Stimulated activated CD4-positive, alpha-beta T cell treated with anti-CD3 and anti-CD28 coated beads, Interleukin-1b, Interleukin-23, amount 100 ng/mL, for 48 hours (primary cell): ENCODE measurements at regions not wholly inside any gene's neighbourhood (a gene's known extent, or its start where the extent isn't known, plus 50 kb on each side); places are given as distances from the start of the nearest gene placed in this dataset.

ENCODE experiments used
- DNase-seq: peaks from one replicate; pipeline ENCODE4 v3.0.0-alpha.2; 2020

DNA sequence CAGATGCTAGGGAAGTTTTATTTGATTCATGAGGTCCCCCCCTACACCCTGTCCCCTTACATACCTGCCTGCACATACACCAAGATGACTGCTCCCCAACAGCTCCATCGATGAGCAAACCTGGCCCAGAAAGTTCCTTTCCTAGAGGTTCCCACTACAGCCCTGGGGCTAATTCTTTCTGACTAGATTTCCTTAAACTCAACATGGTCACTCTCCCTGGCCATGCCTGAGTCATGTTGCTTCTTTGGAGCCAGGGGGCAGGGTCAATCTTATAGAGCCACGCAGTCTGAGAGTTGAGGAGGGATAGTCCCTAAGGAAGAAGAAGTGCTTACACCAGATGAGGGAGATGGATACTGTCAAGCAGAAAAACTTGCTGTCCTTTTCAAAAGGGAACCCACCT lies 67.7 kb upstream of the GLI2 start:
- no peak for DNase-seq

DNA sequence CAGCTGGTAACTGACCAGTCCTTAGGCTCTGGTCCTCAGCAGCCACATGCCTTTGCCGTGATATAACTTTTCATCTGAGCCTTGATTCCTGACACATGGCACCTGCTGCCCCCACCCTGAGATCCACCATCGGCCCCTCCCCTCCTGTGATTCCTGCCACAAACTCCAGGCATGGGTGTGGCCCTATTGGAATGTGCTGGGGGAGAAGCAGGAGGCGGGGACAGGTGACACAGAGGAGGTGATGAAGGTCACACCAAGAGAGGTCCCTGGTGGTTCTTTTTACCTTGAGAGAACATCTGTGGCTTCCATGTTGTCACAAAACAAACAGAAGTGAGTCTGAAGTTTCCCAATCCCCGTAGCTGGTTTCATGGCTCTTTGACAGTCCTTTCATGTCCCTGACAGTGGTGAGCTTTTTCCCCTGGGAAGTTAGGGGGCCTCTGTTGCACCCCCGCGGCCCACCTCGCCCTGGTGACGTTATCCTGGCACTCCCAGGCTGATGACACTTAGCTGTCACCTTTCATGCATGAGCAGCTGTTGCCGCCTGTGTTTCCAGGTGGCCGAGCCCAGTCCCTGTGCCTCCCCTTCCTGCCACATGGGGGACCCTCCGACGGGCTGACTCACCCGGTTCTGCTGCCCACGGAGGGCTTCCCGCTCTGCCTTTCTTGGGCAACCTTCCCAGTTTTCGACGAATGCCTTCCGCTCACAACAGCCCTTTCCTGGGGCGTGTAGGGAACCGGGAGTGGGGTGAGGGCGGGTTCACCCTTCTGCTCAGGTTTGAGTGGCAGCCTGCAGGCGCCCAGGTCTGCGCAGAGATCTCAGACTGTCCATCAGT lies 66.3 kb upstream of the GLI2 start:
- DNase-seq: no peak

DNA sequence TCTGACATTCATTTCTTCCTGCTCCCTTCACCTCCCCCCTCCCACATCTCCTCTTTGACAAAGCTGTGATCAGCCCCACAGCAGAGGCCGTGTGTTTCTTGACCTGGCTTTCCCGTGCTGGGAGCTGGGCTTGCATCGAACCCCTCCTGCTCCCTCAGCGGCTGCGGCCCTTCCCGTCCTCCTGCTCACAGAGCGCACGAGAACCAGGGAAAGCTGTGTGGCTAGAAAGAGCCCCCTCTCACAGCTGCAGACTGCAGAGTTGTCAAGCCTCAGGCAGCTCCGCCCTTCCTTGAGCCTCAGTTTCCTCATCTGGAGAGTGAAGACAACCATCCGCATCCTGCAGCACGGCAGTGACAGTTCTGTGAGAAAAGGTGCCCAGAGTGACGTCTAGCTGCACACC lies 65.7 kb upstream of the GLI2 start:
- DNase-seq: no peak

DNA sequence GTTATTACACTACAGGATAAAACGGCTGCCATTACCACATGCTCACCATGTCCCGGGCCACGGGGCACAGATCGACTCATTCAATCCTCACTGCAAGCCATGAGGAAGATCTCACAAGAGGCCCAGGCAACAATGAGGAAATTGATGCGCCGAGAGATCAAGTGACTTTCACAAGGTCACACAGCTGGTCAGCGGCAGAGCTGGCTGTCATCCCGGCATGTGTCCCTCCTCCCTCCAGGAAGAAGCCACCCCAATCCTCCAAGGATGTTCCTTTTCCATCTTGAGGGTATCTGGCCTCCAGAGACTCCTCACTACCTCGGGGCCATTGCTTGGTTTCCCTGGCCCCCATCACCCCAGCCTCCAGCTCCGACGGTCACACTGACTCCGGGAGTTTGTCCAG lies 65.3 kb upstream of the GLI2 start:
- no peak for DNase-seq

DNA sequence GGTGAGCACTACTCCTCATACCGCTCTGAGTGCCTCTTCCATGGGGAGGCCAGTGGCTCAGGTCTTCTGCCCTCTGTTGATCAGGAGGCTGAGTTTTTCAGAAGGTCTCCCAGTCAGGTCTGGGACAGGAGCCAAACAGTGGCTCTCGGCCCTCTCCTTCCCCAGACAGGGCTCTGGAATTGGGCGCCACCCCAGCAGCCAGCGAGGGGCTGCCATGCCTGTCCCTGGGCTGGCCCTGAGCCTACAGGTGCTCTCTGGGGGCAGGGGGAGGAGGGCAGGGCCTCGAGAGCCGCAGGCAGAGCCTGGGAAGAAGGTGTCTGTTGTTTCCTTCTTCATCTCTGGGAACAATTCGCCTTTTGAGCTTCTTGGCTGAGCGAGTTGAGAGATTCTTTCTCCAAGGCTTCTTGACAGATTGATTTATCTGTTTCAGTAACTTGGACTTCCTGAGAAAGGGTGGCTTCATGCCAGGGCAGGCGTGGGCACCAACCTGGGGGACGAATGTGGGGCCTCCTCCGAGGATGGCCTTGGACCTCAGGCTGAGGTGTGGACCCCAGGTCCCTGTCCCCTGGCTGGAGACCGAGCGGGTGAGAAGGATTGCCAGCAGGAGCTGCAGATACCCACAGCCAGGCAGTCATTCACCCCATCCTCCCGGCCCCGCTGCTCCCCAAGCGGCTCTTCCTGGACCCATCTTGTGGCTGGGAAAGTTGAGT lies 64.7 kb upstream of the GLI2 start:
- no peak for DNase-seq

DNA sequence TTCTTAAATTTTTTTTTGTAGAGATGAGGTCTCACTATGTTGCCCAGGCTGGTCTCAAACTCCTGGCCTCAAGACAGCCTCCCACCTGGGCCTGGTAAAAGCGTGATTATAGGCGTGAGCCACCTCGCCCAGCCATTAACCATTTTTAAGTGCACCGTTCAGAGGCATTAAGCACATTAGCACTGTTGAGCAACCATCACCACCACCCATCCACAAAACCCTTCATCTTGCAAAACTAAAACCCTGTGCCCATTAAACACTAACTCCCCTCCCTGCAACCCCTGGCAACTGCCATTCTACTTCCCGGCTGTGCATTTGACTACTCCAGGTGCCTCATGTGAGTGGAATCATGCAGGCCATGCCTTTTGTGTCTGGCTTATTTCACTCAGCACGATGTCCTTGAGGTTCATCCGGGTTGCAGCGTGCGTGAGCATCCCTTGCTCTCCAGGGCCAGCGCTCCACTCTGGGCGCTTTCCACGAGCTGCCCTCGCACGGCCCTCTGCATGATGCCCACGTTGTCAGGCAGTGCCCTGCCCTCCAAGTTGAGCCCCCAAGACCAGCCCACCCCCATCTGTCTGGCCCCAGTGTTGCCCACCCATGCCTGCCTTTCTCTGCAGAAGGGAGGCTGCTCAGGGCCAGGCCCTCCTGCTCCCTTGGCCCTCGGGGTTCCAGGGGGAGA lies 63.0 kb upstream of the GLI2 start:
- no peak for DNase-seq

DNA sequence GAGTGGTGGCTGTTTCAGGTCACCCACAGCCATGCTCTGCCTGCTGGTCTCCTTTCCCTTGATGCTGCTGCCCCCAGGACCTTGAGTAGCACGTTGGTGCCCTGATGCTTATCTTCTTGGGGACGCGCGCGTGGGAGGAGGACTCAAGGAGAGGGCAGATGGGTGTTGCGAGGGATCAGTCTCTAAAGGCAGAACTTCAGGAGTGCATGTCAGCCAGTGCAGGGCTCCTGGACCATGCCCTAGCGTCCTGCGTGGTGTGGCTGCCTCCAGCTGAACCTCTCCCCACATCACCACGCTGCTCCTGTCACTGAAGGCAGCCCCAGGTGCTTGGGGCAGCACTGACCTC lies 62.5 kb upstream of the GLI2 start:
- no peak for DNase-seq

DNA sequence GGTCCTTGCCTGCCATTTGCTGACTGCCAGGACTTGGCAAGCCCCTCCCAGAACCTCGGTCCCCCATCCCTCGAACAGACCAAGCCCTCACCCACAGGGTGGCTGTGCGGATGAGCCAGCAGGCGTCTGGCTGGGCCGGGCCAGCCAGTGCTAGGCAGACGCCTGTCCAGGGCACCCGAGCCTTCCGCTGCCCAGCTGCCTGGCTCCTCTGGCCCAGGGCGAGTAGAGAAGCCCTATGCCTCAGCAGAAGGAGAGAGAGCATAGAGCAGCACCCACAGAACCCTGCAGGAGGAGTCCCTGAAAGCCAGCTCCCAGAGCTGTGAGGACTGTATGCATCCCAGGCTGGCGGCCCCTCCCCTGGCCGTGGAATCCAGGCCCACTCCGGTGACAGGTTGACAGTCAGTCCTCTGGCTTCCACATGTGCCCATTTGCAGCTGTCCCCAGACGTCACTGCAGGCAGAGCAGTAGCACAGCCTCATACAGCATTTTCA lies 62.1 kb upstream of the GLI2 start:
- no peak for DNase-seq

DNA sequence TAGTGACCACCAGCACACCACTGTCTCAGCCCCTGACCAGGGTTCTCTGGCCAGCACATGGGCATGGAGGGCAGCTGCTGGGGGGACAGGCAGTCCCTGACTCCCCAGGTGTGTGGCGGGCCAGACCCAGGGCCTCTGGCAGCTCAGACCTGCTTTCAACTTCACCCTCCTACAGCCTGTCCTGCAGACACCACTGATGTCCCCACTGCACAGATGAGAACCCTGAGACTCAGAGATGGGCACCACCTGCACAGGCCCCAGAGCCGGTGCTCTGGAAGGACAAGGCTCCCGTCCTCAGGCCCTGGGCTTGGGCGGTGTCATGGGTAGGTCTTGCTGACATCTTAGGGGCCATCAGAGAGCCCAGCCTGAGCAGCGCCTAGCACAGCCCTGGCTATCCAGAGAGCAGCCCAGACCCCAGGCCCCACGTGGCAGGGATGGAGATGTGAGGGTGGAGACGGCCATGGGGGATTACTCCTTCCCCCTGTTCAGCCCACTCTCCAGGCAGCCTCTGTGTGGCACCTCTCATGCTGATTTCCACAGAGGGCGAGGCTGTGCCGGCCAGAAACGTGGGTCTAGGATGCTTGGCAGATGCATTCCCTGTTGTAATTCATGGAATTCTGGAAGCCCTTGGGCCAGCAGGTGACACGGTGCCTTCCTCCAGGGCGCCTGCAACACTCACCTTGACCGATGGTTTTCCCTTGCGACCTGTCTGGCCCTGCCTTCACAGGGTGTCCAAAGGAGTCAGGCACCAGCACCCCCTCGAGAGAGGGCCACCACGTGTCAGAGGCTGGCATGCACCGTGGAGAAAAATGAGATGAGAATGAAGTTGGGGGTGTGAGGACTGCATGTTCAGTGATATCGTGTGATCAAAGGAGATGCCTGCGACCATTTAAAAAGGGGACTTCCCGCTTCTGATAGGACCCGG lies 61.2 kb upstream of the GLI2 start:
- DNase-seq: no peak

DNA sequence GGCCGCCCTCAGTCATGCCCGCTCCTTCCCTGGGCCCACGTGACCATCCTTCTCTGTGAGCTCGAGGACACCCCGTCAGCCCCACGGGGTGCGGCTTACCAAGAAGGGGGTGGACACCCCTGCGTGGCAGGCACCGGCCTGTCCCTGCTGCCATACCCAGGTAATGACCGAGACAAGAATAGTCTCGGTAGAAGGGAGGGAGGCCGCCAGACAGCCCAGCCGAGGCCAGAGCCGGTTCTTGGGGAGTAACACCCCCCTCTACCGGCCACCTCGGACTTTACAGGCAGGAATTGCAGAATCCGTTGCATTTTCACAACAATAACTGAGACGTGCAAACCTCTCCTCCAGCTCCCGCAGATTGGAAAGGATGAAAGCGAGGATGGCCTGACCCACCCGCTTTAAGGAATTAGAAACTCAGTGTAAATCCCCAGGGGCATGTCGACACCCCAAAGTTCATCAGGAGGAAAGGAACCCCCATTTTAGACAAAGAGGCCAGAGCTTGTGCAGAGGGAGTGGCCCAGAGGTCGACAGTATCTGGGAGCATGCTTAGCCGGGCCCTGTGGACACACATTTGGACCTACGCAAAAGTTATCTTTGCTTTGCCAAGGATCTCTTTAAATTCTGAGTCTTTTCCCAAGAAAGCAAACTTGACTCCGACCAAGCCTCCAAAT lies 60.1 kb upstream of the GLI2 start:
- peak; percentile 34 for DNase-seq

DNA sequence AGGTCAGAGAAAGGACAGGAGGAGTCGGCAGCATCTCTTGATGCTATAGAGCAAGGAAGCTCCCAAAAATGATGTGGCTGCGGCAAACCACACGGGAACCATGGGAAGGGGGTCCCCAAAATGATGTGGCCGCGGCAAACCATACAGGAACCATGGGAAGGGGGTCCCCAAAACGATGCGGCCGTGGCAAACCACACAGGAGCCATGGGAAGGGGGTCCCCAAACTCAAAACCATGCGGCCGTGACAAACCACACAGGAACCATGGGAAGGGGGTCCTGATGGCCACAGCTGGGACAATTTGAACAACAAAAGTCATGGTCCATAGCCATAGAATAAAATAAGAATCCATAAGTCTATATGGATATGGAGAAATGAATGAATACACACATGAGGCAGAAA lies 58.4 kb upstream of the GLI2 start:
- DNase-seq: no peak

DNA sequence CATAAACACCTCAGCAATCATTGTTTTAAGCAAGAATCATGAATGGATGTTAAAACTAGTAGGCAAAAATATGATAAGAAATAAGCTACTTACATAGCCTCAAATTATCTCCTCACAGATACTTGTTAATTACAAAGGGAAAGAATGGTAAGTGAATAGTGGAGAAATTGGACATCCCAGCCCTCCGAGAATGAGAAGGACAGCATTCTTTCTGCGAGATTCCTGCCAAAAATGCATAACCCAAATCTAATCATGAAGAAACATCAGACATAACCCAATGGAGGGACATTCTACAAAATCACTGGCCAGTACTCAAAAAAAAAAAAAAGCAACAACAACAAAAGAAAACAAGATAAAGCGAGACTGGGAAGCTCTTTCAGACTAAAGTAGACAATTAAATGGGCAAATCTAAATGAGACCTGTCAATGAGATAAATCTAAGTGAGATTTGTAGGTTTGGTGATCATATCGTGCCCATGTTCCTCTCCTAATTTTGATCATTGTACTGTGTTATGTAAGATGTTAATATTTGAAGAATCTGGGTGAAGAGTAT lies 57.9 kb upstream of the GLI2 start:
- no peak for DNase-seq

DNA sequence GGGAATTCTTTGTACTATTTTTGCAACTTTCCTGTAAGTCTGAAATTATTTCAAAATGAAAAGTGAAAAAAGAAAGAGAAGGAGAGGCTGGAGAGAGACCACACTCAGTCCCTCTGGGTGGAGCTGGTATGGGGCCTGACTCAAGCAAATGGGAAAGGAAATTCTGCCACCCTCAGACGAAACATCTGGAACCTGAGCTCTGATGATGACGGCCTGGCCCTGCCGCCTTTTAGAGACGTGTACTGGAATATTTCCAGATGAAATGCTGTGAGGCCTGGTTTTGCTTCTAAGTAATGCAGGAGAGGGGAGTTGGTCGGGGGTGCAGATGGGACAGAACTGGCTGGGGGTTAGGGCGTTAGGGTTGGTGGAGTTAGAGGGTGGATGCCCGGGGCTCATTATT lies 57.4 kb upstream of the GLI2 start:
- DNase-seq: no peak

DNA sequence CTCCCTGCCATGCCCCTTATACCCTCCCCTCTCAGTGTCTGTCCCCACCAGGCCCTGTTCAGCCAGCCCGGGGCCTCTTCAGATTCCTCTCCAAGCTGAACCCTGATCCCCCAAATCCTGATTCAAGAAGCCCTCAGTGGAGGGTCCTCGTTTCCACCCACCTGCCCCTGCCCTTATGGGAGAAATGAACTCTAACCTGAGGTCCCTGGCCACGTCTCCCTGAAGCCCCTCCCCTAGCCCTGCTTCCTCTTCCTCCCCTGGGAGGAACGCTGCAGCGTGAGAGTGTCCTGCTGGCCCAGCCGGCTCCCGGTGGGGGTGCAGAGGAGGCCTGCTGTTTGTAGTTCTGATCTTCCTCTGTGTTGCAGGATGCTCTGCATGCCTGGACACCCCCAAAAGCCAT lies 56.7 kb upstream of the GLI2 start:
- no peak for DNase-seq

DNA sequence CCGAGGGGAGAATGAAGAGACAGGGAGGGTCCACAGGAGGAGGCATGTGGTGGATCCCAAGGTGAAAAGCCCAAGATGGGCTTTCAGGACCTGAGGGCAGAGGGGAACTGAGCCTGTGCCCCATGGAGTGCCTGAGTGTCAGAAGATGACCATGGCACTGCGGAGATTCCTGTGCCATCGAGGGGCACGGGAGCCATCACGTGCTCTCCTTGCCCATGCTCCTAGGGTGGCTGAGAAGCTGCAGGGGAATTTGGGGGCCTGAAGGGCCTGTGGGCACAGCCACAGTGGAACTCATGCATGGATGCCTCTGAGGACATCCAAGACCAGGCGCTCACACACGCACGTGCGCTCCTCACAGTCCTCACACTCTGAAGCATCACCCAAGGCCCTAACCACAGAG lies 56.1 kb upstream of the GLI2 start:
- no peak for DNase-seq

DNA sequence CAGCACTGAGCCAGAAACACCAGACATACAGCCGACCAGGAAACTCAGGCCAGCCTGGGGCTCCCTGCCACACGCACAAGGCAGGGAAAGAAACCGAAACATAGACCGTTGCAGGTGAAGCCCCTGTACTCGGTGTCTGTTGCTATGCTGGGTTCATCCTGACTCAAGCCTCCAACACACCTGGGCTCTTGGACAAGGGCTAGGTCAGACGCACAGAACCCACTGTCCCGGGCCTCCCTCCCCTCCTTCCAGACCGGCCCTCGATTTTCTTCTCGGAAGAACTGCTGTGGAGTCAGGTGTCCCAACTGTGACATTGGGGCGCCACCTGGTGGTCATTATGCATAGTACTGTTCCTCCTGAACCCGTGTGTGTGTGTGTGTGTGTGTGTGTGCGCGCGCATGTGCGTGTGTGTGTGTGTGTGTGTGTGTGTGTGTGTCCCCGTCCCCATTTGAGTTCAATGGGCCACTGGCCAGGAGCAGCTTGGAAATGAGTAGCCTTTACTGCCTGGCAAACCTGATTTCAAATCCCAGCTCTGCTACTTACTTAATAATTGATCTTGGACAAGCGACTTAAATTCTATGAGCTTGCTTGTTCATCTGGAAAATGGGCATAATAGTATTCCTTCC lies 55.4 kb upstream of the GLI2 start:
- DNase-seq: peak; percentile 77

DNA sequence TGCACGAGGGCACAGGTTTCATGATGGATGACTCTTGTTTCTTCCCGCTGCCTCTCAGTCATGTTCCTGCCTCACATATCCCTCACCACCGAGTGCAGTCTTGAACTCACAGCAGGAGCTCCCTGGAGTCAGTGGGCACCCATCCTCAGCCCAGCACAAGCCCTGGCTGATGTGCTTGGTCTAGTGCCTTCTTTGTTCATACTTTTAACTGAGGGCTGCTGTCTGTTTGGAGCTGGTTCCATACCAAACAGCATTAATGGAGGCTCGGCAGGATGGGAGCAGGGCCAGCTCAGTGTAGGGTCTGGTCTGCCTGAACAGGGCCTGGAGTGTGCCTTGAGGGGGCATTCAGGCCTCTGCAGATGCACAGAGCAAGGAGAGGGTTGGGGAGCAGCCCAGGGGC lies 54.5 kb upstream of the GLI2 start:
- no peak for DNase-seq

DNA sequence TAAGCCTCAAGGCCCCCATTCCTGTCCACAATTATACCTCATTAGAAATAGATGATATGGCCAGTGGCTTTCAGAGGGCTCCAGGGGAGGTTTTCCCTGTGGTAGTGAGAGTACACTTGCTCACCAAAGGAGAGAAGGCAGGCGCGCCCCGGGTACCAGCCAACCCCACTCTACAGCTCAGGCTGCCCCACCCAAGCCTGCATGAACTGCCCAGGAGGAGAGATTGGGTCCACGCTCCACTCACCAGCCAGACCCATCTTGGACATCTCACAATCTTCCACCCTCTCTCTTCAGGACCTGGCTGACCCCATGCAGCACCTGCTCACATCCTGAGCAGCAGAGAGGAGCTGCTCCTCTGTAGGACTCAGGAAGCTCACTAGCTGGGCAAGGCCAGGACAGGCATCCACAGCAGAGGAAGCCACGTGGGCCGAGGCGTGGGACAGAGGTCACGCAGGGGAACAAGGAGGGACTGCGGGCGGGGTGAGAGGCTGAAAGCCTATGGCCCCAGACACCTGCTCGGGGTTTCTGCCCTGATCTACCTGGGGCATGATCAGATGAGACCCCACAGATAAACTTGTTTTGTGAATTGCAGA lies 53.9 kb upstream of the GLI2 start:
- no peak for DNase-seq

DNA sequence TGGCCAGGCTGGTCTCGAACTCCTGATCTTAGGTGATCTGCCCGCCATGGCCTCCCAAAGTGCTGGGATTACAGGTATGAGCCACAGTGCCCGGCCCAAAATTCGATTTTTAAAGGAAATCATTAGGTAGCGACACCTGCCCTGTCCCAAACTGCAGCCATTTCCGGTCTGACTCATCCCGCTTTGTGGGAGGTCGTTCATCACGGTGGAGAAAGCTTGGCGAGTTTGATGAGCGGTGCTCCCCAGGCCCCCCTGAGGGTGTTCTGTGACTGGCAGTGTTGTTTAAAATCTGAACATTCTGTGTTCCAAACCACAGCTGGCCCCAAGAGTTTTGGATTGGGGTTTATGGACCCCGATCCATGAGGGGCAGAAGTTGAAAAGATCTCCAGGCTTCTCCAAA lies 53.0 kb upstream of the GLI2 start:
- DNase-seq: no peak

DNA sequence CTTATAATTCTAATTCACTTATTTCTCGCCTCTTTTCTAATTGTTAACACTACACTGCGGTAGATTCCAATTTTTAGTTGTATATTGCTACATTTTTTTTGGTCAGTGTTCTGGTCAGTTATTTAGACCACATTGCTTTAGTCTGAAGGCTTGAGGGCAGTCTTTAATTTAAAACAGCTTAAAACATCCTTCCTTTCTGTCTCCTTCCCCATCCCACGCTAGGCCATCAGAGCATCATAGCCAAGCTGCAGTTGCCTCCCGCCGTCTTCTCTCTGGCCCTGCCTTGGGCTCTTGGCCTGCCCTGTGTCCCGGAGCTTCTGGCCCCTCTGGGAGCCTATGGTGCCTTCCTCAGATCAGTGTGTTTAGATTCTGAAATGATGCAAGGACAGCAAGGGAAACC lies 52.6 kb upstream of the GLI2 start:
- no peak for DNase-seq

DNA sequence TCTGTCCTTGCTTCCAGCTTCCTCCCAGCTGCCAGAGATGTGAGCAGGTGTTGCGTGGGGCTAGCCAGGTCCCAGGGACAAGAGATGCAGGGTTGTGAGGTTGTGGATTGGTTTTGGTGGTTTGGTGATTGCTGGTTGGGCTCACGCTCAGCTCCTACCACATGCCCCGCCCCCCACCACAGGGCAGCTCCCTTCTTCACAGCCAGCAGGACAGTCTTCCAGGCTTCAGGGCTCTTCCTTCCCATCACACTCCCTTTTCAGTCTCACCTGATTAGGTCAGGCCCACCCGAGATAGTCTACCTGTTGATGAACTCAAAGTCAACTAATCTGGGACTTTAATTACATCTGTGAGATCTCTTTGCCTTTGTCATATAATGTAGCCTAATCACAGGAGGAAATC lies 52.0 kb upstream of the GLI2 start:
- DNase-seq: no peak
